NCI-H226 (cell line): ENCODE measurements at regions not wholly inside any gene's neighbourhood (a gene's known extent, or its start where the extent isn't known, plus 50 kb on each side); places are given as distances from the start of the nearest gene placed in this dataset.
"Not testable (repeated sequence)": the region's sequence is repeated elsewhere in the genome, so short reads cannot be mapped to it uniquely, and the experiment has no call there.

ENCODE experiments used
- DNase-seq: peaks from one replicate; pipeline ENCODE4 v3.0.0-alpha.2; 2015

DNA sequence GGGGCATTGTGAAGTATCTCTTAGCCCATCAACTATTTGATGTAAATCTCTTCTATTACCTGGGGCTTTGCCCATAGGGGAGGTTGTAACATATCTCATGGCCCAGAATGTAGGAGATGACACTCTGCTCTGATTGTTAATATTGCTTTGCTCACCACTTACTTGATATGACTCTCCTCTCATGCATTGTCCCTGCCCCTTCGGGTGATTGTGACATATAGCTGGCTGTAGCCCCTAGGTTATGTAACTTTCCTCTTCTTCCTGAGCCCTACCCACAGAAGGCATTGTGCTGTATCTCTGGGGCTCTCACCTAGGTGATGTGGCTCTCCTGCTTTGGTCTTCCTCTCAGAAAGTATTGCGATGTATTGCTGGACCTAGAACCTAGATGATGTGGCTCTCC, 69.1 kb upstream of the ZNF91 start:
- DNase-seq = not testable (repeated sequence)

DNA sequence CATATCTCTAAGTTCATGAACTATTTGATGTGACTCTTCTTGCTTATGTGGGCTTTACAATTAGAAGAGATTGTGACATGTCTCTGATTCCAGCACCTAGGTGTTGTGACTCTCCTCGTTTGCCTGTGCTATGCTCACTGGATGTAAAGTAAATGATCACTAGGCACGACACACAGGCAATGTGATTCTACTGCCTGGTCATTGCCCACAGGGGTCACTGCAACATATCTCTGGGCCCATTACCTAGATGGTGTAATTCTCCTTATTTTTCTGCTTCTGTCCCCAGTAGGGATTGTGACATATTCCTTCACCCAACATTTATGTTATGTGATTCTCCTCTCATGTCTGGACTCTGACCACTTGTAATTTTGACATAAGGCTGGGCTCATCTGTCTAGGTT, 65.8 kb upstream of the ZNF91 start:
- no peak for DNase-seq

DNA sequence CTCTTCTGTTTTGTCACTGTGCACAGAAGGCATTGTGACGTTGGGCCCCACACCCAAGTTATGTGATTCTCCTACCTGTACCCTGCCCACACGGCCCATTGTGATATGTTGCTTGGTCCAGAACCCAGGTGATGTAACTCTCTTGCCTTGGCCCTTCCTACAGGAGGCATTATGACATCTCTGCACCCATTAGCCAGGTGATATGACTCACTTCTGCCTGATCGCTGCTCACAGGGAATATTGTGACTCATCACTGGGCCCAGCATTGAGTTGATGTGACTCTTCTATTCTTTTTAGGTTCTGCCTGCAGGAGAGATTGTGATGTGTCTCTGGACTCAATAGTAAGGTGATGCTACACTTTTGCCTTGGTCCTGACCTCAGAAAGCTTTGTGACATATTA, 65.4 kb upstream of the ZNF91 start:
- no peak for DNase-seq
